ENCODE measurements at regions not wholly inside any gene's neighbourhood (a gene's known extent, or its start where the extent isn't known, plus 50 kb on each side); places are given as distances from the start of the nearest gene placed in this dataset.

DNA sequence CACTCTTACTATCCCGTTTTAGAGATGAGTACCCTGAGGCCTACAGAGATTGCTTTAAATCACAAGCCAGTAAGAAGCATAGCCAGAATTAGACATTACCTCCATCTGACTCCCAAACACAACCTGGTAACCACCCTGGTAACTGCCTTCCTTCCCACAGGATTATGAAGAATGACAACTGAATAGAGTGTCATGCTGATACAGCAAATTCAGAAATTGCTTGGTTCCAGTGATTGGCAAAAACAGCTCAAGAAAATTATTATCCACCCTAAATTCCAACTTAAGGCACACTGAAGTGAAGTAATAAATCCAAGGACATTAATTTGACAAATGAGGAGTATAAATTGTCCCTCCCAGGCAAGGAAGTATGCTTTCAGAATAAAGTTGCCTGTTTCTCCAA, 195.8 kb upstream of the RBMS1 start:
- no peaks in the 10 kb centered on the region for H3K4me1 ChIP-seq (ENCODE audit: control insufficient read depth, insufficient read depth, low read length)
- intact Hi-C loops (cut with micrococcal nuclease; ENCODE audit: unreplicated experiment) (no loop called here), in situ Hi-C loops (cut with HindIII; ENCODE audit: low pct_unique_long_range_greater_than_20kb, low sequenced_read_pairs) (no loop called here)
- BruUV-seq (replicated peaks) = no TSS peak
- DNase-seq (ENCODE audit: low read depth, low spot score) (no peak), ATAC-seq (no peak)
- no peak overlapping the region for H3K4me3 ChIP-seq (ENCODE audit: low read depth in 2 of 2, low read length in 2 of 2)
- POLR2A ChIA-PET = no interaction called here
- H3K27me3 ChIP-seq (ENCODE audit: control insufficient read depth, insufficient read depth, low read length) = no peaks in the 10 kb centered on the region
- H3K9me3 ChIP-seq (ENCODE audit: control insufficient read depth, insufficient read depth, low read depth, low read length) = no peaks in the 10 kb centered on the region
- TF ChIP-seq POLR2AphosphoS5 (IDR thresholded peaks at IDR 0.05; ENCODE audit: low read depth, low read length) (no peak), TCF7L2 (IDR thresholded peaks at IDR 0.05; ENCODE audit: low read depth, low read length) (no peak), SIN3A (IDR thresholded peaks at IDR 0.05; ENCODE audit: borderline replicate concordance, insufficient read depth, low read depth, low read length) (no peak), REST (IDR thresholded peaks at IDR 0.05; ENCODE audit: insufficient read depth in 1 of 2, low read depth in 2 of 2, low read length in 1 of 2) (no peak), CTCF (IDR thresholded peaks at IDR 0.05) (no peak)
- H3K27ac ChIP-seq (ENCODE audit: low read length) = no peak overlapping the region
- CTCF ChIA-PET = no interaction called here
- H3K36me3 ChIP-seq (ENCODE audit: control insufficient read depth, insufficient read depth, low read length) = no peaks in the 10 kb centered on the region

GRCh38 chr2:160694221-160694620, 200.6 kb upstream of the RBMS1 start:
- no TSS peak for BruUV-seq (replicated peaks)
- Histone ChIP-seq H3K4me1 (ENCODE audit: control insufficient read depth, insufficient read depth, low read length) (no peaks in the 10 kb centered on the region), H3K4me3 (ENCODE audit: low read depth in 2 of 2, low read length in 2 of 2) (no peak overlapping the region), H3K27me3 (ENCODE audit: control insufficient read depth, insufficient read depth, low read length) (no peaks in the 10 kb centered on the region), H3K27ac (ENCODE audit: low read length) (no peak overlapping the region), H3K9me3 (ENCODE audit: control insufficient read depth, insufficient read depth, low read depth, low read length) (no peaks in the 10 kb centered on the region), H3K36me3 (ENCODE audit: control insufficient read depth, insufficient read depth, low read length) (no peaks in the 10 kb centered on the region)
- intact Hi-C loops (cut with micrococcal nuclease; ENCODE audit: unreplicated experiment) = no loop called here
- ChIA-PET CTCF (no interaction called here), POLR2A (no interaction called here)
- TF ChIP-seq CTCF (IDR thresholded peaks at IDR 0.05) (no peak), TCF7L2 (IDR thresholded peaks at IDR 0.05; ENCODE audit: low read depth, low read length) (no peak), REST (IDR thresholded peaks at IDR 0.05; ENCODE audit: insufficient read depth in 1 of 2, low read depth in 2 of 2, low read length in 1 of 2) (no peak), SIN3A (IDR thresholded peaks at IDR 0.05; ENCODE audit: borderline replicate concordance, insufficient read depth, low read depth, low read length) (no peak), POLR2AphosphoS5 (IDR thresholded peaks at IDR 0.05; ENCODE audit: low read depth, low read length) (no peak)
- no peak for DNase-seq (ENCODE audit: low read depth, low spot score)
- ATAC-seq = no peak
- in situ Hi-C loops (cut with HindIII; ENCODE audit: low pct_unique_long_range_greater_than_20kb, low sequenced_read_pairs) = no loop called here

Measured in Panc1 (cell line).